Esophagus squamous epithelium (tissue), 4 donors: ENCODE measurements at regions not wholly inside any gene's neighbourhood (a gene's known extent, or its start where the extent isn't known, plus 50 kb on each side); places are given as distances from the start of the nearest gene placed in this dataset.

Source experiments
- CTCF ChIP-seq, 6 experiments: fragments of 450-650 bp in 4 of 6; fragments of 200-600 bp in 2 of 6; sonication (generic) in 2 of 6; IDR thresholded peaks; one replicate each; pipeline ENCODE4 v1.5.1; 2016 to 2019; ENCODE audit warnings: antibody characterized with exemption in 6 of 6, mild to moderate bottlenecking in 4 of 6, moderate library complexity in 4 of 6
- POLR2A ChIP-seq, 4 donors: fragments of 450-650 bp; IDR thresholded peaks; one replicate each; pipeline ENCODE4 v1.6.1; 2017; ENCODE audit warnings: antibody characterized with exemption in 4 of 4, mild to moderate bottlenecking in 4 of 4, moderate library complexity in 3 of 4

GRCh38 chr15:69809421-69809820 lies 288.3 kb downstream of the TLE3 start:
- TF ChIP-seq CTCF (IDR thresholded peaks at IDR 0.05) (no peak), POLR2A (IDR thresholded peaks at IDR 0.05) (no peak)
